SK-N-SH (cell line): ENCODE measurements at regions not wholly inside any gene's neighbourhood (a gene's known extent, or its start where the extent isn't known, plus 50 kb on each side); places are given as distances from the start of the nearest gene placed in this dataset.

Source experiments
- CTCF ChIA-PET: fragments of 300-600, 350-600 bp; formaldehyde crosslinking; extraction: SDS; loops from one replicate; lab custom pipeline; 2021; lab: Yijun Ruan, JAX
- POLR2A ChIA-PET: fragments of 350-600 bp; sonication (Branson Sonifier 250); formaldehyde crosslinking; extraction: SDS; loops from one replicate; lab custom pipeline; 2020; ENCODE audit warnings: antibody characterized with exemption, inconsistent platforms; lab: Yijun Ruan, JAX
- DNase-seq: peaks from one replicate; pipeline ENCODE4 v3.0.0; 2012
- H2AFZ ChIP-seq: fragments of 200-600 bp; sonication (generic); 2 replicates; pipeline ENCODE4 v1.8.1; 2016; ENCODE audit warnings: antibody characterized with exemption, mild to moderate bottlenecking, low read depth
- H3F3A ChIP-seq: fragments of 200-600 bp; sonication (generic); replicated peaks from 2 replicates; pipeline ENCODE3; 2016; ENCODE audit warnings: antibody characterized with exemption, mild to moderate bottlenecking; ENCODE audit not compliant: insufficient read depth
- H3K27ac ChIP-seq, 2 experiments: fragments of 200-500 bp in 1 of 2; fragments of 200-600 bp in 1 of 2; sonication (Bioruptor generic) in 1 of 2; sonication (generic), shearing (Covaris generic) in 1 of 2; 2 replicates each; pipeline versions ENCODE4 v1.5.1 to v1.6.1; 2014 to 2016; ENCODE audit warnings: low read depth in 2 of 2, inconsistent platforms in 1 of 2, low read length in 1 of 2, mild to moderate bottlenecking in 1 of 2, mixed read lengths in 1 of 2
- H3K27me3 ChIP-seq: fragments of 200-600 bp; sonication (generic), shearing (Covaris generic); 2 replicates; pipeline ENCODE4 v1.6.1; 2016; ENCODE audit warnings: mixed run types; ENCODE audit not compliant: insufficient read depth
- H3K36me3 ChIP-seq, 2 experiments: fragments of 200-500 bp in 1 of 2; fragments of 200-600 bp in 1 of 2; sonication (Bioruptor generic) in 1 of 2; sonication (generic) in 1 of 2; replicated peaks in 1 of 2; 2 replicates each; pipeline versions ENCODE3 to v1.5.1; 2014 to 2016; ENCODE audit warnings: low read length in 1 of 2, mild to moderate bottlenecking in 1 of 2; ENCODE audit not compliant: insufficient read depth in 2 of 2, control insufficient read depth in 1 of 2
- H3K4me1 ChIP-seq, 2 experiments: fragments of 200-500 bp in 1 of 2; fragments of 200-600 bp in 1 of 2; sonication (Bioruptor generic) in 1 of 2; sonication (generic), shearing (Covaris generic) in 1 of 2; 2 replicates each; pipeline versions ENCODE4 v1.5.1 to v1.6.1; 2014 to 2016; ENCODE audit warnings: low read depth in 1 of 2, low read length in 1 of 2, mixed run types in 1 of 2; ENCODE audit not compliant: insufficient read depth in 2 of 2, control insufficient read depth in 1 of 2
- H3K4me2 ChIP-seq: fragments of 200-600 bp; sonication (generic), shearing (Covaris generic); 2 replicates; pipeline ENCODE4 v1.6.1; 2017; ENCODE audit warnings: mixed run types
- H3K4me3 ChIP-seq, 2 experiments: fragments of 200-500 bp in 1 of 2; fragments of 200-600 bp in 1 of 2; sonication (Bioruptor generic) in 1 of 2; sonication (generic), shearing (Covaris generic) in 1 of 2; 2 replicates each; pipeline versions ENCODE4 v1.5.1 to v1.8.1; 2014 to 2016; ENCODE audit warnings: low read depth in 2 of 2, inconsistent platforms in 1 of 2, low read length in 1 of 2, mild to moderate bottlenecking in 1 of 2, mixed read lengths in 1 of 2, moderate library complexity in 1 of 2
- H3K79me2 ChIP-seq: fragments of 200-600 bp; sonication (generic); 2 replicates; pipeline ENCODE4 v1.8.1; 2017; ENCODE audit warnings: mild to moderate bottlenecking; ENCODE audit not compliant: insufficient read depth
- H3K9ac ChIP-seq: fragments of 200-600 bp; sonication (generic); 2 replicates; pipeline ENCODE4 v1.6.1; 2017; ENCODE audit warnings: mixed run types
- H3K9me2 ChIP-seq: fragments of 200-600 bp; sonication (generic); 2 replicates; pipeline ENCODE4 v1.6.1; 2017; ENCODE audit warnings: mixed run types
- H3K9me3 ChIP-seq: fragments of 200-600 bp; sonication (generic); 2 replicates; pipeline ENCODE4 v1.6.1; 2017; ENCODE audit warnings: mixed run types, mild to moderate bottlenecking, moderate library complexity
- H4K20me1 ChIP-seq: fragments of 200-600 bp; sonication (generic); 2 replicates; pipeline ENCODE4 v1.6.1; 2017; ENCODE audit warnings: mild to moderate bottlenecking, mixed run types; ENCODE audit not compliant: insufficient read depth
- CHD2 ChIP-seq: fragments of 150-350 bp; IDR thresholded peaks from 2 replicates; pipeline ENCODE4 v1.6.1; 2018; ENCODE audit warnings: low read length; ENCODE audit not compliant: partially characterized antibody
- CTCF ChIP-seq: fragments of 200-600 bp; sonication (generic); IDR thresholded peaks from 2 replicates; pipeline ENCODE4 v1.6.1; 2017; ENCODE audit warnings: antibody characterized with exemption, mild to moderate bottlenecking, moderate library complexity
- ELF1 ChIP-seq: IDR thresholded peaks from 2 replicates; pipeline ENCODE4 v1.4.0; 2012
- EP300 ChIP-seq, 2 experiments: IDR thresholded peaks; 2 replicates each; pipeline versions ENCODE4 v1.4.0 to v1.6.1; 2012; ENCODE audit warnings: borderline replicate concordance in 1 of 2, low read depth in 1 of 2, low read length in 1 of 2
- FOXJ3 ChIP-seq: sonication (generic); formaldehyde crosslinking; IDR thresholded peaks from 2 replicates; pipeline ENCODE4 v1.5.1; 2020; ENCODE audit warnings: mild to moderate bottlenecking, missing genetic modification reagents
- FOXM1 ChIP-seq: IDR thresholded peaks from 2 replicates; pipeline ENCODE4 v1.4.0; 2012; ENCODE audit warnings: low read depth, mild to moderate bottlenecking
- GATA2 ChIP-seq: sonication (generic); formaldehyde crosslinking; IDR thresholded peaks from 2 replicates; pipeline ENCODE4 v1.5.0; 2020; ENCODE audit warnings: mild to moderate bottlenecking, missing genetic modification reagents
- IRF3 ChIP-seq: fragments of 150-350 bp; IDR thresholded peaks from 2 replicates; pipeline ENCODE4 v1.6.1; 2016; ENCODE audit warnings: mild to moderate bottlenecking, low read depth, low read length
- MAX ChIP-seq: IDR thresholded peaks from 2 replicates; pipeline ENCODE4 v1.4.0; 2012; ENCODE audit warnings: low read depth
- MXI1 ChIP-seq: IDR thresholded peaks from 2 replicates; pipeline ENCODE4 v1.6.1; 2012; ENCODE audit warnings: mild to moderate bottlenecking, low read depth, low read length, improper control_type of control experiment
- NRF1 ChIP-seq: IDR thresholded peaks from 2 replicates; pipeline ENCODE4 v1.6.1; 2012; ENCODE audit warnings: low read depth, mild to moderate bottlenecking, low read length
- POLR2AphosphoS5 ChIP-seq: IDR thresholded peaks from 2 replicates; pipeline ENCODE4 v1.6.1; 2012; ENCODE audit warnings: low read depth, low read length
- RAD21 ChIP-seq: IDR thresholded peaks from 2 replicates; pipeline ENCODE4 v1.6.1; 2012; ENCODE audit warnings: mild to moderate bottlenecking, low read length
- RCOR1 ChIP-seq: fragments of 150-350 bp; IDR thresholded peaks from 2 replicates; pipeline ENCODE4 v1.6.1; 2017; ENCODE audit warnings: antibody characterized with exemption, low read length
- REST ChIP-seq: IDR thresholded peaks from 2 replicates; pipeline ENCODE4 v1.6.1; 2012; ENCODE audit warnings: mild to moderate bottlenecking, low read depth, low read length, moderate library complexity
- RFX5 ChIP-seq: IDR thresholded peaks from 2 replicates; pipeline ENCODE4 v1.6.1; 2012; ENCODE audit warnings: mild to moderate bottlenecking, improper control_type of control experiment, low read length
- RXRA ChIP-seq: IDR thresholded peaks from 2 replicates; pipeline ENCODE4 v1.4.0; 2012; ENCODE audit warnings: low read depth, mild to moderate bottlenecking, borderline replicate concordance
- SIN3A ChIP-seq: IDR thresholded peaks from 2 replicates; pipeline ENCODE4 v1.6.1; 2012; ENCODE audit warnings: low read depth, mild to moderate bottlenecking, low read length, moderate library complexity, borderline replicate concordance
- TAF1 ChIP-seq: IDR thresholded peaks from 2 replicates; pipeline ENCODE4 v1.6.1; 2012; ENCODE audit warnings: low read depth, mild to moderate bottlenecking, low read length, moderate library complexity, borderline replicate concordance
- TCF12 ChIP-seq: IDR thresholded peaks from 2 replicates; pipeline ENCODE4 v1.4.0; 2012
- TEAD4 ChIP-seq: IDR thresholded peaks from 2 replicates; pipeline ENCODE4 v1.4.0; 2012; ENCODE audit warnings: mild to moderate bottlenecking, borderline replicate concordance; ENCODE audit not compliant: insufficient read depth
- USF1 ChIP-seq: IDR thresholded peaks from 2 replicates; pipeline ENCODE4 v1.4.0; 2012; ENCODE audit warnings: low read depth, borderline replicate concordance
- USF2 ChIP-seq: fragments of 150-350 bp; IDR thresholded peaks from 2 replicates; pipeline ENCODE4 v1.6.1; 2017; ENCODE audit warnings: antibody characterized with exemption, low read length, low read depth, borderline replicate concordance
- ZBTB33 ChIP-seq: IDR thresholded peaks from 2 replicates; pipeline ENCODE4 v1.4.0; 2012; ENCODE audit warnings: low read depth, borderline replicate concordance
- WGBS: methylation state at CpG from one replicate; pipeline ENCODE4 v1.1.6; 2017; ENCODE audit warnings: low lambda C conversion rate; 5-methylcytosine and 5-hydroxymethylcytosine counted together

- Histone ChIP-seq H3K27me3 (no peaks in the 10 kb centered on the region), H3K9me2 (no peaks in the 10 kb centered on the region), H3K27ac (peak overlapping the region in 1 of 2 experiments; percentile 48; a peak in 2 of 4 replicates), H3K9me3 (peaks cover under 1% of the 10 kb centered on the region; the same call in 1 of the 2 replicates), H2AFZ (peak overlapping the region; percentile 57; the same call in 1 of the 2 replicates), H3K4me3 (no peak overlapping the region), H4K20me1 (no peaks in the 10 kb centered on the region), H3F3A (no peaks in the 10 kb centered on the region), H3K79me2 (no peaks in the 10 kb centered on the region), H3K4me1 (peaks cover 5% of the 10 kb centered on the region in 2 experiments; a peak in 2 of 4 replicates), H3K9ac (no peak overlapping the region), H3K4me2 (no peak overlapping the region), H3K36me3 (peaks cover 0 to 3% of the 10 kb centered on the region in 2 experiments)
- 9% methylated on average over 1 of the region's 1 CpG for WGBS
- no peak for DNase-seq
- ChIA-PET POLR2A (no interaction called here), CTCF (interaction anchor here (1.7 kb wide), 1 partner anchor 116 kb away, joined by 4 read pairs; no protein-coding TSS in a partner anchor)
- TF ChIP-seq CHD2 (no peak), USF1 (no peak), MXI1 (no peak), FOXM1 (no peak), POLR2AphosphoS5 (no peak), GATA2 (CRISPR knock-in tag) (no peak), TCF12 (peak; percentile 83), IRF3 (no peak), FOXJ3 (no peak), RFX5 (no peak), NRF1 (no peak), MAX (no peak), RXRA (no peak), SIN3A (no peak), TEAD4 (0 out of 2 replicates have a peak, but pooled peaks have one; percentile 16), ZBTB33 (no peak), RCOR1 (no peak), CTCF (no peak), TAF1 (no peak), REST (no peak), RAD21 (no peak), USF2 (no peak), EP300 (IDR thresholded peaks at IDR 0.05; ENCODE audit: borderline replicate concordance in 1 of 2, low read depth in 1 of 2, low read length in 1 of 2) (peak in 1 of 2 experiments; percentile 15; a peak in 1 of 4 replicates), ELF1 (no peak)
These were observed 238.4 kb upstream of the DDI1 start for GRCh38 chr11:103798026-103798425.
